ENCODE measurements at regions not wholly inside any gene's neighbourhood (a gene's known extent, or its start where the extent isn't known, plus 50 kb on each side); places are given as distances from the start of the nearest gene placed in this dataset.

GRCh38 chr21:25081096-25081495 lies 526.2 kb downstream of the MRPL39 start:
- Mint-ChIP-seq H3K4me1 (no peaks in the 10 kb centered on the region), H3K4me3 (no peak overlapping the region), H3K27ac (no peak overlapping the region), H3K9me3 (peaks cover 76% of the 10 kb centered on the region), H3K36me3 (ENCODE audit: low read depth) (peaks cover 10% of the 10 kb centered on the region; the same call in 2 of the 3 replicates), H3K27me3 (ENCODE audit: insufficient read depth, low read depth, poor library complexity) (no peaks in the 10 kb centered on the region)
- Histone ChIP-seq H3K4me3 (no peak overlapping the region), H3K4me1 (ENCODE audit: insufficient read depth) (no peaks in the 10 kb centered on the region), H3K27ac (ENCODE audit: low read depth) (no peak overlapping the region), H3K27me3 (ENCODE audit: insufficient read depth) (no peaks in the 10 kb centered on the region), H3K4me2 (no peak overlapping the region), H2AFZ (no peak overlapping the region), H3K9me2 (ENCODE audit: insufficient read depth) (peaks cover 10% of the 10 kb centered on the region; the same call in 1 of the 2 replicates), H3K79me2 (replicated peaks; ENCODE audit: insufficient read depth) (no peaks in the 10 kb centered on the region), H4K20me1 (replicated peaks; ENCODE audit: insufficient read depth) (no peaks in the 10 kb centered on the region), H3F3A (replicated peaks; ENCODE audit: low read depth) (no peaks in the 10 kb centered on the region), H3K36me3 (ENCODE audit: insufficient read depth) (no peaks in the 10 kb centered on the region)
- TF ChIP-seq JUNB (IDR thresholded peaks at IDR 0.05; ENCODE audit: unreplicated experiment) = no peak
- TF ChIP-seq ZNF114 (CRISPR knock-in tag; IDR thresholded peaks at IDR 0.05) = no peak
- TF ChIP-seq ETS1 (IDR thresholded peaks at IDR 0.05) = no peak
- no peak for TF ChIP-seq CTCF (conservative IDR thresholded peaks at IDR 0.05; ENCODE audit: low read depth in 2 of 2)
- no peak for TF ChIP-seq EZH2 (IDR thresholded peaks at IDR 0.05; ENCODE audit: low read depth, unreplicated experiment)
- no peak for TF ChIP-seq ZNF462 (CRISPR knock-in tag; IDR thresholded peaks at IDR 0.05)
- TF ChIP-seq REST (IDR thresholded peaks at IDR 0.05; ENCODE audit: unreplicated experiment) = no peak
- no peak for TF ChIP-seq CREB1 (CRISPR knock-in tag; IDR thresholded peaks at IDR 0.05; ENCODE audit: low read depth)
- TF ChIP-seq STAT1 (IDR thresholded peaks at IDR 0.05; ENCODE audit: unreplicated experiment) = no peak
- TF ChIP-seq EZH2phosphoT487 (IDR thresholded peaks at IDR 0.05; ENCODE audit: unreplicated experiment) = no peak
- TF ChIP-seq ZNF331 (CRISPR knock-in tag; IDR thresholded peaks at IDR 0.05; ENCODE audit: low read depth) = no peak
- TF ChIP-seq POLR2AphosphoS5 (IDR thresholded peaks at IDR 0.05; ENCODE audit: low read depth) = no peak
- TF ChIP-seq NANOG (IDR thresholded peaks at IDR 0.05; ENCODE audit: borderline replicate concordance) = no peak
- ATAC-seq = no peak
- DNase-seq (ENCODE audit: low spot score) = no peak

All from GM23338 (cell line).